ENCODE measurements at regions not wholly inside any gene's neighbourhood (a gene's known extent, or its start where the extent isn't known, plus 50 kb on each side); places are given as distances from the start of the nearest gene placed in this dataset.

- TF ChIP-seq PTBP1 (IDR thresholded peaks at IDR 0.05; ENCODE audit: low read depth, low read length, poor library complexity, severe bottlenecking) (no peak), ZNF652 (CRISPR knock-in tag; IDR thresholded peaks at IDR 0.05; ENCODE audit: borderline replicate concordance, low read depth) (no peak), KLF16 (CRISPR knock-in tag; IDR thresholded peaks at IDR 0.05) (no peak), ZNF619 (CRISPR knock-in tag; IDR thresholded peaks at IDR 0.05) (no peak), MTA3 (CRISPR knock-in tag; IDR thresholded peaks at IDR 0.05) (no peak), SP1 (IDR thresholded peaks at IDR 0.05) (no peak), SP1 (CRISPR knock-in tag; IDR thresholded peaks at IDR 0.05) (no peak), CTCF (CRISPR knock-in tag; IDR thresholded peaks at IDR 0.05) (no peak), POLR2AphosphoS2 (IDR thresholded peaks at IDR 0.05; ENCODE audit: low read depth, low read length) (no peak), EP300 (IDR thresholded peaks at IDR 0.05; ENCODE audit: low read depth in 2 of 2, low read length in 2 of 2) (no peak), EP300 (CRISPR knock-in tag; IDR thresholded peaks at IDR 0.05; ENCODE audit: borderline replicate concordance) (no peak)
These were observed 66.4 kb upstream of the MED9 start for GRCh38 chr17:17410357-17410756.
